HG02642 (cell line): ENCODE measurements at regions not wholly inside any gene's neighbourhood (a gene's known extent, or its start where the extent isn't known, plus 50 kb on each side); places are given as distances from the start of the nearest gene placed in this dataset.

Experiments used
- ATAC-seq: cut with Tn5 transposase; IDR thresholded peaks from one replicate; pipeline ENCODE4 v1.9.1; 2021; ENCODE audit warnings: mild to moderate bottlenecking; ENCODE audit not compliant: unreplicated experiment, poor library complexity

- no peak for ATAC-seq
Measured at GRCh38 chrX:69282893-69283690, 117.8 kb upstream of the PJA1 start.

- no peak for ATAC-seq
Measured at GRCh38 chrX:69280933-69281332, 115.7 kb upstream of the PJA1 start.

GRCh38 chrX:69279234-69279633, 114.0 kb upstream of the PJA1 start:
- no peak for ATAC-seq

- no peak for ATAC-seq
Measured at GRCh38 chrX:69278031-69278687, 112.9 kb upstream of the PJA1 start.

GRCh38 chrX:69277369-69277990, 112.2 kb upstream of the PJA1 start:
- ATAC-seq: no peak

- no peak for ATAC-seq
Measured at GRCh38 chrX:69268611-69269010, 103.4 kb upstream of the PJA1 start.

GRCh38 chrX:69264158-69264581, 98.9 kb upstream of the PJA1 start:
- ATAC-seq: no peak

- ATAC-seq: no peak
Measured at GRCh38 chrX:69263251-69263820, 98.1 kb upstream of the PJA1 start.

- no peak for ATAC-seq
Measured at GRCh38 chrX:69262036-69262936, 97.0 kb upstream of the PJA1 start.

- ATAC-seq: no peak
Measured at GRCh38 chrX:69260169-69260568, 94.9 kb upstream of the PJA1 start.

- no peak for ATAC-seq
Measured at GRCh38 chrX:69258893-69259292, 93.6 kb upstream of the PJA1 start.

- no peak for ATAC-seq
Measured at GRCh38 chrX:69257499-69258127, 92.4 kb upstream of the PJA1 start.

GRCh38 chrX:69256291-69256565, 91.0 kb upstream of the PJA1 start:
- ATAC-seq: no peak

- ATAC-seq: no peak
Measured at GRCh38 chrX:69255441-69256290, 90.4 kb upstream of the PJA1 start.

GRCh38 chrX:69253821-69254220, 88.6 kb upstream of the PJA1 start:
- ATAC-seq: no peak

- no peak for ATAC-seq
Measured at GRCh38 chrX:69243276-69243675, 78.0 kb upstream of the PJA1 start.

- ATAC-seq: no peak
Measured at GRCh38 chrX:69238887-69239231, 73.6 kb upstream of the PJA1 start.

- no peak for ATAC-seq
Measured at GRCh38 chrX:69238114-69238886, 73.0 kb upstream of the PJA1 start.
